Activated T-cell treated with anti-CD3 and anti-CD28 coated beads, Interleukin-2, amount 50 U/mL, for 24 hours (primary cell): ENCODE measurements at regions not wholly inside any gene's neighbourhood (a gene's known extent, or its start where the extent isn't known, plus 50 kb on each side); places are given as distances from the start of the nearest gene placed in this dataset.

Experiments
- DNase-seq: peaks from one replicate; pipeline ENCODE4 v3.0.0-alpha.2; 2020
- H3K27ac Mint-ChIP-seq: 2 replicates; pipeline ENCODE4 v1.8.0; 2020; ENCODE audit warnings: mild to moderate bottlenecking, mixed read lengths
- H3K27me3 Mint-ChIP-seq: 2 replicates; pipeline ENCODE4 v1.8.0; 2020; ENCODE audit warnings: mixed read lengths
- H3K36me3 Mint-ChIP-seq: 2 replicates; pipeline ENCODE4 v1.8.0; 2020; ENCODE audit warnings: low read depth, mixed read lengths
- H3K4me1 Mint-ChIP-seq: 2 replicates; pipeline ENCODE4 v1.8.0; 2020; ENCODE audit warnings: low read depth, mixed read lengths
- H3K4me3 Mint-ChIP-seq: 2 replicates; pipeline ENCODE4 v1.8.0; 2020; ENCODE audit warnings: mild to moderate bottlenecking, moderate library complexity, mixed read lengths
- H3K9me3 Mint-ChIP-seq: 2 replicates; pipeline ENCODE4 v1.8.0; 2020; ENCODE audit warnings: mixed read lengths

DNA sequence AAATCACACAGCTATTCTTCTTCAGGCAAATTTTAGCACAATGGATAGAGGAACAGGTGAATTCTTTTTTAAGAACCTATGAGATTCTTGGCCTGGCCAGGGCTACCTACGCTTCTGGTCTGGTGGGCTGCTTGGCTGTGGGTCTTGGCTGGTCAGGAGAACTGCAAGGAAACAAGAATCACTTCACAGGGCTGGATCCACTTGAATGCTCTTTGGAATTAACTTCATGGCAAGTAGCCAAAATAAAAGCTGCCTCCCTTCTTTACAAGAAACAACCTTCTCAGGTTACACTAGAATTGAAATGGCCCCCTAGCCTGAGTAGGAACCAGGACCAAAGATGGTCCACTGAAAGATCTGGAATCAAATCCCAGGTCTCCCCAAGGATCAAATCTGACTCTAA, 519.1 kb downstream of the IQCM start:
- DNase-seq: no peak
- Mint-ChIP-seq H3K4me1 (no peaks in the 10 kb centered on the region), H3K27me3 (no peaks in the 10 kb centered on the region), H3K4me3 (no peak overlapping the region), H3K27ac (no peak overlapping the region), H3K9me3 (no peaks in the 10 kb centered on the region), H3K36me3 (no peaks in the 10 kb centered on the region)

DNA sequence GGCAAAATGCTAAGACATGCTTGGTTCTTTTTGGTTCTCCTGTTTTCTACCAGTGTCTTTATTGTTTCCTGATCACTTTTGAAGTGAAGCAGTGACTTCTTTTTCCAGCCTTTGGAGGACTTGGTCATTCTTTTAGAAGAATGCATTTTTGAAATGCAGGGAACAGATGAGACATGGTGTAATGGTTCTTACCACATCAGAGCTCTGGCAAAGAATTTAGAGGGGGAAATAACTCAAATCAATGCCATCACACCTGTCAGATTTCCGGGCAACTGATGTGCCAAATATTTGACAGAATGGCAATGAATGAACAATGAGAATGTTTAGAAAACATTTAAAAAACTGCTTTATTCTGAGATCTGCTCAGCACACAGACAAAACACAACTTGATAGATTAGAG, 519.6 kb downstream of the IQCM start:
- no peaks in the 10 kb centered on the region for H3K36me3 Mint-ChIP-seq

GRCh38 chr4:149294601-149295000, 521.0 kb downstream of the IQCM start:
- no peaks in the 10 kb centered on the region for H3K36me3 Mint-ChIP-seq
- no peaks in the 10 kb centered on the region for H3K27me3 Mint-ChIP-seq
- H3K4me1 Mint-ChIP-seq: no peaks in the 10 kb centered on the region
- no peak overlapping the region for H3K27ac Mint-ChIP-seq
- no peak overlapping the region for H3K4me3 Mint-ChIP-seq
- DNase-seq: no peak
- no peaks in the 10 kb centered on the region for H3K9me3 Mint-ChIP-seq

More for the DNA sequence above, 519.6 kb downstream of the IQCM start:
- no peaks in the 10 kb centered on the region for H3K27me3 Mint-ChIP-seq
- DNase-seq: no peak
- H3K4me1 Mint-ChIP-seq: no peaks in the 10 kb centered on the region
- H3K4me3 Mint-ChIP-seq: no peak overlapping the region
- H3K9me3 Mint-ChIP-seq: no peaks in the 10 kb centered on the region
- no peak overlapping the region for H3K27ac Mint-ChIP-seq

DNA sequence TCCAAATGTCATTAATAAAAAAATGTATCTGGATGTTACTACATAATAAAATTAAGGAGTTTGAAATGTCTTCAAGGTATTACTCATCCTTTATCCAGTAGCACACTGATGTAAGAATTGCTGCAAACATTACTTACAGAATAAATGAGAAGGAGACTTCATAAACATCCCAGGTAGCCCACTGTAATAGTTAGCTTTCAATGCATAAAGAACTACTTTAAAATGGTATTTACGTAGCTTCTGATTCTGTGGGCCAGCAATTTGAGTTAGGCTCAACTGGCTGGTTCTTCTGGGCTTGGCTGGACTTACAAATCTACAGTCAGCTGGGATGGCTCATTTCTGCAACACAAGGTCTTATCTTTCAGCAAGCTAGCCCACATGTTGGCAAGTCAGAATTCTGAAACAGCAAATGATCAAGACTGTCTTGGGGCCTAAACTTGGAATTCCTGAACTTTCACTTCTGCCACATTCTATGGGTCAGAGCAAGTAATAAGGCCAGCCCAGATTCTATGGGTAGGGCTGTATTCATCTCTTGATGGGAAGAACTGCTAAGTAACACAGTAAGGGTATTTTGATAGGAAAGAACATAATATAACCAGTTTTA, 522.5 kb downstream of the IQCM start:
- Mint-ChIP-seq H3K36me3 (no peaks in the 10 kb centered on the region), H3K27ac (no peak overlapping the region), H3K4me1 (no peaks in the 10 kb centered on the region), H3K27me3 (no peaks in the 10 kb centered on the region), H3K9me3 (no peaks in the 10 kb centered on the region), H3K4me3 (no peak overlapping the region)
- no peak for DNase-seq

DNA sequence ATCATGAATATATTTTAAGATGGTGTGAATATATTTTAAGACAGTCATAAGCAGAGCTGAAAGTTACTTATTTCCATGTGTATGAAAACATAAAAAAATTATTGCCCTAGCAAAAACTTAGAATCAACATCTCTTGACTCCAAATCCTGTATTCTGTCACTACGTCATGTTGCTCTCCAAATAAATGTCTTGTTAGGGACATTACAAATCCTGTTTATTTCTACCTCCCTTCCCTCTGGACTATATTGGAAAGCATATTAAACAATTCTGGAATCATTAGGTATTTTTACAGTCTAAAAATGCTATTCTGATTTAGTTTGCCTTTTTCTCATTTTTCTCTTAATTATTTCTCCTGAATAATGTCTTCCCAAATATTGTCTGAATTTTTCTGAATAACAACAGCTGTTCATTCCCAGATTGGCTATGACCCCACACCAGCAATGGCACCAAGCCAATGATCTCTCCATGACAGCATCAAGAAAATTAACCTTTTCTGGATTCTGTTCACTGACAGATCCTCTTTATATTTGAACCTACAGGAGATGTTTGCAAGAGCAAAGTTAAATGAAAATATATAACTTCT, 523.1 kb downstream of the IQCM start:
- Mint-ChIP-seq H3K4me1 (no peaks in the 10 kb centered on the region), H3K27me3 (no peaks in the 10 kb centered on the region), H3K4me3 (no peak overlapping the region), H3K27ac (no peak overlapping the region), H3K9me3 (no peaks in the 10 kb centered on the region), H3K36me3 (no peaks in the 10 kb centered on the region)
- no peak for DNase-seq

DNA sequence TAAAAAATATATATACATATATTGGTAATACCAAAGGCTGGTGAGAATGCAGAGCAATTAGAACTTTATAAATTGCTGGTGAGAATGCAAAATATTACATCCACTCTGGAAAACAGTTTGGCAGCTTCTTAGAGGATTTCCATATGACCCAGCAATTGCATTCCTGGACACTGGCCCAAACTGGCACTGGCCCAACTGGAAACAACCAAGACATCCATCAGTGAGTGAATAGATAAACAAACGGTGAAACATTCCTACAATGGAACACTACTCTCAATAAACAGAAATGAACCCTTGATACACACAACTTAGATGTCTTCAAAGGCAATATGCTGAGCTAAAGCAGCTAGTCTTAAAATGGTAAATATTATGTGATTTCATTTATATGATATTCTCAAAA, 524.2 kb downstream of the IQCM start:
- H3K9me3 Mint-ChIP-seq: no peaks in the 10 kb centered on the region
- DNase-seq: no peak
- no peaks in the 10 kb centered on the region for H3K27me3 Mint-ChIP-seq
- no peak overlapping the region for H3K4me3 Mint-ChIP-seq
- no peaks in the 10 kb centered on the region for H3K4me1 Mint-ChIP-seq
- H3K27ac Mint-ChIP-seq: no peak overlapping the region
- H3K36me3 Mint-ChIP-seq: no peaks in the 10 kb centered on the region

DNA sequence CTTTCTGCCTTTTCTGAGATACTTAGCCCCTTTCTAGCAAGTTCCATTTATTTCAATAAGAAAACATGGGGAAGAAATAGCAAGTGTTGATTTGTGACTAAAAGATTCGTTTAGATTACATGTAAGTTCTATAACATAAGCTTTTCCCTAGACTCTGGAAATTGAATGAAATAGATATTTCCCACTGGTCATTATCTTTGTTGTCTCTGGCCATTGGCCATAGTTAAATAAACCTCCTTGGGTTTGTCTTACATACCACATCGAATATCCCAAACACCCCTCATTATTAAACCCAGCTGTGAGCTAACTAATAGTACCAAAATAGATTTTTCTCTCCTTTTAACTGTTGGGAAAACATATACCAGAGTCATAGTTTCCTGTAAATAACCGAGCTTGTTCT, 534.8 kb downstream of the IQCM start:
- Mint-ChIP-seq H3K36me3 (no peaks in the 10 kb centered on the region), H3K4me1 (no peaks in the 10 kb centered on the region), H3K9me3 (no peaks in the 10 kb centered on the region), H3K27me3 (no peaks in the 10 kb centered on the region), H3K27ac (no peak overlapping the region), H3K4me3 (no peak overlapping the region)
- DNase-seq: no peak

- H3K36me3 Mint-ChIP-seq: no peaks in the 10 kb centered on the region
- peaks cover 2% of the 10 kb centered on the region for H3K9me3 Mint-ChIP-seq
- H3K27me3 Mint-ChIP-seq: no peaks in the 10 kb centered on the region
- no peak overlapping the region for H3K4me3 Mint-ChIP-seq
- no peaks in the 10 kb centered on the region for H3K4me1 Mint-ChIP-seq
- DNase-seq: no peak
- no peak overlapping the region for H3K27ac Mint-ChIP-seq
These were observed 535.9 kb downstream of the IQCM start for GRCh38 chr4:149279776-149280175.

DNA sequence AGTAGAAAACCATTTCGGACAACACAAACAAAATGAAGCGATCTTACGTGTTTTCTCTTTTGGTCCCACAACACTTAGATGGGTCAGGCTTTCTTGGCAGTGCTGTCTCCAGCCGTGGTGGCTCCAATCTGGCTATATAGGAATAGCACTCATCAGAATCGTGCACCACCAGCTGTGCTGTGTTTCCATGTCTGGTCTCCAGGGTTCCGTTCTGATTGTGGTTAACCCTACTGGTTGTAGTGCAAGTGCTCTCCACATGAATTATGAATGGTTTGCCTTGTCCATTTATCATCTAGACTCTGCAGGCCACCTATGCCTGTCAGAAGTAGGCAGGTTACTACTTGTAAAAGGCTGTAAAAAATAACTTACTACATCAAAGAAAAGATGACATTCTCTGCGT, 536.3 kb downstream of the IQCM start:
- no peaks in the 10 kb centered on the region for H3K27me3 Mint-ChIP-seq
- no peaks in the 10 kb centered on the region for H3K36me3 Mint-ChIP-seq
- H3K9me3 Mint-ChIP-seq: peaks cover 2% of the 10 kb centered on the region
- H3K4me3 Mint-ChIP-seq: no peak overlapping the region
- DNase-seq: no peak
- H3K27ac Mint-ChIP-seq: no peak overlapping the region
- H3K4me1 Mint-ChIP-seq: no peaks in the 10 kb centered on the region

- Mint-ChIP-seq H3K9me3 (peaks cover 5% of the 10 kb centered on the region), H3K36me3 (no peaks in the 10 kb centered on the region), H3K27ac (no peak overlapping the region), H3K27me3 (no peaks in the 10 kb centered on the region), H3K4me3 (no peak overlapping the region), H3K4me1 (no peaks in the 10 kb centered on the region)
- no peak for DNase-seq
These were observed 537.9 kb downstream of the IQCM start for GRCh38 chr4:149277705-149278104.

- H3K4me1 Mint-ChIP-seq: no peaks in the 10 kb centered on the region
- DNase-seq: no peak
- H3K4me3 Mint-ChIP-seq: no peak overlapping the region
- H3K27me3 Mint-ChIP-seq: no peaks in the 10 kb centered on the region
- H3K9me3 Mint-ChIP-seq: peaks cover 3% of the 10 kb centered on the region
- H3K27ac Mint-ChIP-seq: no peak overlapping the region
- H3K36me3 Mint-ChIP-seq: no peaks in the 10 kb centered on the region
These were observed 545.8 kb downstream of the IQCM start for GRCh38 chr4:149269835-149270234.

- Mint-ChIP-seq H3K4me1 (no peaks in the 10 kb centered on the region), H3K36me3 (no peaks in the 10 kb centered on the region), H3K27me3 (no peaks in the 10 kb centered on the region), H3K27ac (no peak overlapping the region), H3K4me3 (no peak overlapping the region), H3K9me3 (no peaks in the 10 kb centered on the region)
- no peak for DNase-seq
These were observed 549.3 kb downstream of the IQCM start for GRCh38 chr4:149266301-149266700.

GRCh38 chr4:149265645-149266044, 550.0 kb downstream of the IQCM start:
- Mint-ChIP-seq H3K4me1 (no peaks in the 10 kb centered on the region), H3K36me3 (no peaks in the 10 kb centered on the region), H3K27me3 (no peaks in the 10 kb centered on the region), H3K9me3 (no peaks in the 10 kb centered on the region), H3K4me3 (no peak overlapping the region), H3K27ac (no peak overlapping the region)
- no peak for DNase-seq

- Mint-ChIP-seq H3K27ac (no peak overlapping the region), H3K9me3 (no peaks in the 10 kb centered on the region), H3K36me3 (no peaks in the 10 kb centered on the region), H3K27me3 (no peaks in the 10 kb centered on the region), H3K4me3 (no peak overlapping the region), H3K4me1 (no peaks in the 10 kb centered on the region)
- DNase-seq: no peak
These were observed 551.4 kb downstream of the IQCM start for GRCh38 chr4:149264093-149264733.

- Mint-ChIP-seq H3K4me3 (no peak overlapping the region), H3K27ac (no peak overlapping the region), H3K36me3 (no peaks in the 10 kb centered on the region), H3K9me3 (peaks cover 2% of the 10 kb centered on the region), H3K27me3 (no peaks in the 10 kb centered on the region), H3K4me1 (no peaks in the 10 kb centered on the region)
- no peak for DNase-seq
These were observed 567.4 kb downstream of the IQCM start for GRCh38 chr4:149248191-149248764.
